UCSD-AML1 (cell line): ENCODE measurements at regions not wholly inside any gene's neighbourhood (a gene's known extent, or its start where the extent isn't known, plus 50 kb on each side); places are given as distances from the start of the nearest gene placed in this dataset.
"Not testable (repeated sequence)": the region's sequence is repeated elsewhere in the genome, so short reads cannot be mapped to it uniquely, and the experiment has no call there.

Experiments
- DNase-seq: peaks from one replicate; lab custom pipeline; 2025; ENCODE audit not compliant: unreplicated experiment; lab: John Stamatoyannopoulos, UW

GRCh38 chr12:90710711-90711110 lies 244.3 kb downstream of the CCER1 start:
- DNase-seq, result no peak

DNA sequence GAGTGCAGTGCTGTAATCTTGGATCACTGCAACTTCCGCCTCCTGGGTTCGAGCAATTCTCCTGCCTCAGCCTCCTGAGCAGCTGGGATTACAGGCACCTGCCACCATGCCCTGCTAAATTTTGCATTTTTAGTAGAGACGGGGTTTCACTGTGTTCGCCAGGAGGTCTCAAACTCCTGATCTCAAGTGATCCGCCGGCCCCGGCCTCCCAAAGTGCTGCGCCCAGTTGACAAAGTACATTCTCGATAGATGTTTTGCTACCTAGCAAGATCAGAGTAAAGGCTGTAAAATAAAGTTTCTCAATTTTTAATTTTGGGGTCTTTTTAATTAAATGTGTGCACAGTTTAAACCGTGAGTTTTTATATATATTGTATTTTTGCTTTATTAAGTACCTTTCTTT lies 248.9 kb downstream of the CCER1 start:
- DNase-seq, result no peak

DNA sequence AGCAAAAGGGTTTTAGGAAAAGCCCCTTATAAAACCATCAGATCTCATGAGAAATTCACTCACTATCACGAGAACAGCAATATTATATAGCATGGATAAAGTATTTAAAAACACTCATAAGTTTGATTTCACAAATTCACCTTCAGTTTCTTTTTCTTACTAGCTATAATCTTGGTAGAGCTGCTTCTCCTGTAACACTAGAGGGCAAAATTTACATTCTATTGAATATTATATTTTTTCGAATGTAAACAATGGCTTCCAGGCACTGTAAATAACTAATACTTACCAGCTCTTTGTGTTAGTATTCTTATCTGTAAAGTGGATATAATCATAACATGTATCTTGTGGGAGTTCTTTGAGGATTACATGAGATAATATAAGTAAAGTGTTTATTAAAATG lies 259.6 kb downstream of the CCER1 start:
- no peak for DNase-seq

DNA sequence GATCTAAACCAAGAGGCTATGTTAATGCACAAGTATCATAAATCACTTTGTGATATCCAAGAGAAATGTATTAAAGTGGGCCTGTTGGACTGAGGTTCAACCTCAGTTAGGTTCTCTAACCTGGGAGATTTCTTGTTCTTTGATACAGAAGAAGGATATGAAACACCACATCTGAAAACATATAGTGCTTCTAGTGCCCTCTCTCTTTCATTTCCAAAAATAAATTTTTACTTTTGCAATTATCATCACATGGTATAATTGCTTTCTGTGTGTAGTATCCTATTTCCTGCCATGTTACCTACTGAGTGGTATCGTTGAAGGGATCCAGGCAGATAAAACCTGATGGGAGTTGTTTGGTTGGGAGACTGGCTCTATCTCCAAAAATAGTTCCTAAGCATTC lies 264.9 kb downstream of the CCER1 start:
- no peak for DNase-seq

GRCh38 chr12:90687682-90688081 lies 267.3 kb downstream of the CCER1 start:
- DNase-seq, result not testable (repeated sequence)

DNA sequence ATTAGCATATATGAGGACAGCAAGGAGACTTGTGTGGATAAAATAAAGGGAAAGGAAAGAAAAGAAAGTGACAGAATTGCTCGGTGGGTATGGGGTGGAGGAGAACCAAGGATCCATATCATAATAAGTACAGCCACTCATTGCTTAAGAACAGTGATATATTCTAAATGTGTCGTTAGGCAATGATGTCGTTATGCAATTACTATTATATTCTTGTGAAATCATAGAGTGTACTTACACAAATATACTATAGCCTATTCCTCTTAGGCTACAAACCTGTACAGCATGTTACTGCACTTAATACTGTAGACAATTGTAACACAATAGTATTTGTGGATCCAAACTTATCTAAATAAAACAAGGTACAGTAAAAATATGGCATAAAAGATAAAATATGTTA lies 271.1 kb downstream of the CCER1 start:
- DNase-seq, result no peak

- no peak for DNase-seq
These were observed 272.6 kb downstream of the CCER1 start for GRCh38 chr12:90682398-90682797.

DNA sequence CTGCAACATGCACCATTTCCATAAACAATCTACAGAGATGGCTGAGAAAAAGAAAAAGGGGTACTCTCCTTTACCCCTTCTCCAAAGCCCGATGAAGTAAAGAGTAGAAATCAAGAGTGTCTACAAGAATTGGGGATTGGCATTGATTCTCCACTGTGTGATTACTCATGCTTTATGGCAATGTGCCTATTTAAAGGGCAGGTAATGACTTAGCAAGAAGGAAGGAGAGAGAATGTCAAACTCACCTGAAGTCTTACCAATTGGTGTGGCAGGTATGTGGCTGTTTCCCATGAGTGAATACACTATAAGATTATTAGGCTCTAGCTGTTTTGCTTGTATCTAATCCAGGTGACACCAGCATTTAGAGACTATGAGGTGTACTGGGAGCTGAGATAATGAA lies 275.3 kb downstream of the CCER1 start:
- DNase-seq, result no peak

- no peak for DNase-seq
These were observed 277.4 kb downstream of the CCER1 start for GRCh38 chr12:90677552-90677951.

- DNase-seq, result no peak
These were observed 277.9 kb downstream of the CCER1 start for GRCh38 chr12:90677055-90677454.

DNA sequence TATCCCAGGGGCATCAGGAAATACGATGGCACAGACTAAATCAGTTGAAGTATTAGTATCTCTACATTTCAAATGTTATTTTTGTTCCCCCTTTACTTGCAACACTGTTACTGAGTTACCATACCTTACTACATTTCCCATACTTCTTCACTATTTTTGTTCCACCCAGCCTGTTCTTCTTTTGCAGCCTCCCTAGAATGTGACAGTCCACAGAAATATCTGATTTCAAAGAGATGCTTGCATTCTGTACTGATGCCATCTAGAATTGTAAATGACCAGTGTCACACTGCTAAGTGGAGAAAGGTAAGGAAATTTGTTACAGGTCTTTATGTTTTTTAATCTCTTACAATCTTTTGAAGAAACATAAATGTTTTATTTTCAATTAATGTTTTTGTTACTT lies 279.9 kb downstream of the CCER1 start:
- DNase-seq, result no peak

- DNase-seq, result no peak
These were observed 282.9 kb downstream of the CCER1 start for GRCh38 chr12:90672081-90672480.

- DNase-seq, result not testable (repeated sequence)
These were observed 291.0 kb downstream of the CCER1 start for GRCh38 chr12:90663949-90664348.

DNA sequence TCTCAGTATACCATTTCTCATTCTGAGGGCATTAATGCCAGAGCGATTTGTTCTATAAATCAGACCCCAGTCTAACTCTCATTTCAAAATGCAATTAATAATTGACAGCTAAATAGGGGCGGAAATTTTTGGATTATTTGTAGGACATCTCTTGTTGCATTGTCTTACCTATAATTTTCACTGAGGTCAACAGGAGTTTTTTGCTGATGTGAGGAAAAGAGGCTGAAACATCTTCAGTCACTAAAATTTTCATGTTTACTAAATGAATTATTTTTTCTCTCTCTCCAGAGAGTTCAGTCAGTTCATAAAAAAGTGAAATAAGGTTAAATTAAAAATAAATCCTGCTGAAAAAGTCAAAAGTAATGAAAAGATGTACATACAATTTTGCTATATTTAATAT lies 295.9 kb downstream of the CCER1 start:
- DNase-seq, result no peak

DNA sequence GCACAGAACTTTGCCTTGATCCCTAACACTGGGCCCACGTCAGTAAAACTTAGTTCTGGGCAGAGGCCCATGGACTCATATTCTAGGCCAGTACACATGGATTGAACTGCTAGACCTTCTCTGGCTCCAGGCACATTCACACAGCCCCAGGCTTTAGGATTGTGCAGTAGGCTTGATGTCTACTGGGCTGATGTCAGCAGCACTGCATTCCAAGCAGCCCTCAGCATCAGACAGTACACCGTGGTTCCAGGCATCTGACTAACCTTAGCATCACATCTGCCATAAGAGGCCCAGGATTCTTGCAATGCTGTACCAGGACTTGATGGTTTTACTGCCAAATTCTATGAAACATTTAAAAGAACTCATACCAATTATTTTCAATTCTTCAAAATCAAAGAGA lies 301.9 kb downstream of the CCER1 start:
- DNase-seq, result no peak

- no peak for DNase-seq
These were observed 302.7 kb downstream of the CCER1 start for GRCh38 chr12:90652280-90652679.

- no peak for DNase-seq
These were observed 309.8 kb downstream of the CCER1 start for GRCh38 chr12:90645181-90645580.

GRCh38 chr12:90631591-90632212 lies 323.3 kb downstream of the CCER1 start:
- DNase-seq, result no peak

- no peak for DNase-seq
These were observed 325.0 kb downstream of the CCER1 start for GRCh38 chr12:90630006-90630405.

DNA sequence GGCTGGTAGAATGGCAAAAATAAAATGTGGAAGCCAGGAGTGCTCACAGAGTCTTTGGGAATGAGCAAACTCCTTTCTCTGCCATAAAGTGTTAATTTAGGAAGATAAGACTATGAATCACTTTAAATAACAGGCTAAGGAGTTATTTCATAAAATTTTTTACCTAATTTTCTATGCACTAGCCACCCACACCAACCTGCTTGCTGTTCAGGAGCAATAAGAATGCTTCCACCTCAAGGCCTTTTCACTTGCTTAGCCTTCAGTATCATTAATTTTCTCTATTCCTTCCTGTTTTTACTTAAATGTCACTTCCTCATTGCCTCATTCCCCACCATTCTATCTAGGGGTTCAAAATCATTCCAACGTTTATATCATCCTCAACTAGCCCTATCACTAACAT lies 326.8 kb downstream of the CCER1 start:
- DNase-seq, result no peak

GRCh38 chr12:90627180-90627896 lies 327.6 kb downstream of the CCER1 start:
- no peak for DNase-seq

DNA sequence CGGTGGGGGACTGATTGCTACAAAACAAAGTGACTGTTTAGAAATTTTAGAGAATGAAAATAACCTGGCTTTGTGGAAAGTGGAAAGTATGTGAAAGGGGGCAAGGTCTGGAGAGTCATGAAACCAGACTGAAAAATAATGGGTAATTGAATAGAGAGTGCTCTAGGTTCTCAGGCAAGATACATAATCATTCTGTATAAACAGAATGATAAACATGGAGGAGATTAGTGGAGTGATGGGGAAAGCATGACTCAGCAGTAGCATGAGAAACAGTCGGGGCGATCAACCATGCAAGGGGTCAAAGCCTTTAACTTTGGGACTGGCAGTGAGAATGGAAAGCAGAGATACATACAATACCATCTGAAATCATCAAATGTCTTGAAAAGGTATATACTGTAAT lies 332.5 kb downstream of the CCER1 start:
- DNase-seq, result no peak

DNA sequence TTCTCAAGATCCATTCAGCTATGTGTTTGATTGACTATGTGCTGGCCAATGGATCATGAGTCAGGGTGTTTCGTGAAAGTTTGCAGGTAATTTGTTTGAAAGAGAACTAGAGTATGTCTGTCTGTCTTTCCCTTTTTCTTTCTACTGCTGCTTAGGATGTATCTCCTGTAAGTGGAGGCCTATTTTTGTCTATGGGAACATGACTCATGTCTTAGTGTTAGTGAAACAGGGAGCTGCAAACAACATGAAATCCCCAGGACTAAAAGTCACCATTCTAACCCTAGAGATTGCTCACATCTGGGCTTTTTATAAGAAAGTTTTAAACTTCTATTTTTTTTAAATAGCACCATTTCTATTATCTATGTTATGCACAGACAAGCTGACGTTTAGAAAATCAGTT lies 333.0 kb downstream of the CCER1 start:
- no peak for DNase-seq
